ENCODE measurements at regions not wholly inside any gene's neighbourhood (a gene's known extent, or its start where the extent isn't known, plus 50 kb on each side); places are given as distances from the start of the nearest gene placed in this dataset.
"Not testable (repeated sequence)": the region's sequence is repeated elsewhere in the genome, so short reads cannot be mapped to it uniquely, and the experiment has no call there.

GRCh38 chr9:7338586-7339281, 460.8 kb downstream of the DMAC1 start:
- no peak for DNase-seq

DNA sequence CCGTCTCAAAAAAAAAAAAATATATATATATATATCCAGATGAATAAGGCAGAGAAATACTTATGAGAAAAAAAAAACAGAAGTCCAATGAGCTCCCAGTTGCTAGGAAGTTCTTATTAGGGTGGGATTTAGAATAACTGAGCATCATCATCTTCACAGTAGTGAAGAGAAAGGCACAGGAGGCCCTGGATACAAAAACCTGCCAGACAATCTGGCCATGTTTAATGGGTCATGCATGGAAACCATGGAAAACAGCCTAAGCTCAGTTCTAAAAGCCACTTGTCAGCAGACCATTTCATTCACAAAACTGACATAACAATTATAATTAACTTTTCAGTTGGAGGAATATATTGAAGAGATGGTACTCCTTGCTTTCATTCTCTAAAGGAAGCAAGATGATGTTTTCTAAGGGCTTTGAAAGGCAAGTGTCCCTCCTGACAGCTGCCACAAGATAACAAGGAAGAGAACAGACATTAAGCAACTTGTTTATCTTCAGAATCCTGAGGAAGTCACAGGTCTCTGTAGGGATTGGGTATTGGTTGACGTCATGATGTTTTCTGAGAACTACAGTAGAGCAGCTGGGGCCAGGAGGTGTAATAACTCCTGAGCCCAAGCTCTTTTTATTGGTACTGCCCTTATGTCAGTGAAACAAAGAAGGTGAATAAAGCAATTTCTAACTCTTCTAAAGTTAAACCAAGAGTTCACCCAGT, 463.1 kb downstream of the DMAC1 start:
- DNase-seq: no peak

- no peak for DNase-seq
These were observed 465.9 kb downstream of the DMAC1 start for GRCh38 chr9:7333719-7334118.

GRCh38 chr9:7332780-7333179, 466.8 kb downstream of the DMAC1 start:
- DNase-seq: no peak

GRCh38 chr9:7328453-7328852, 471.1 kb downstream of the DMAC1 start:
- no peak for DNase-seq

GRCh38 chr9:7325995-7326394, 473.6 kb downstream of the DMAC1 start:
- DNase-seq: no peak

GRCh38 chr9:7324152-7324598, 475.4 kb downstream of the DMAC1 start:
- no peak for DNase-seq

GRCh38 chr9:7320841-7321240, 478.7 kb downstream of the DMAC1 start:
- DNase-seq: no peak

GRCh38 chr9:7320139-7320538, 479.4 kb downstream of the DMAC1 start:
- no peak for DNase-seq

GRCh38 chr9:7318920-7319319, 480.7 kb downstream of the DMAC1 start:
- DNase-seq: no peak

DNA sequence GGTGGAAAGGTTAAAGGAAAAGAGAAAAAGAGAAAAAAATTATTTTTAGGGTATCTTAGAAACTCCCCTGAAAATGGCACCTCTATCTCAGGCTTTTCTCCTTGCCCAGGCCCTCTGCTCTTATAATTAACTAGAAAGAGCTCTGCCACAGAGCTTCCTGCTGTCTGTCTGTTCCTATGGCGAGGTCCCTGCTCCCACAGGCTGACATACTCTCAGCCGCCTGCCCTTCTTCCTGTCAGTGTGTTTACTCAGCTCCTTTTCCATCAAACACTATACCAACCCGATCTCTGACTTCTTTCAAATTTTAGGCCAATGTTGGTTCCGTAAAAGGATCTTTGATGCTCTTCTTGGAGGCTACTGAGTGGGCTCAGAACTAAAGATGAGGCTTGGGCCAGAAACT, 482.6 kb downstream of the DMAC1 start:
- DNase-seq: no peak

- no peak for DNase-seq
These were observed 483.3 kb downstream of the DMAC1 start for GRCh38 chr9:7316166-7316795.

DNA sequence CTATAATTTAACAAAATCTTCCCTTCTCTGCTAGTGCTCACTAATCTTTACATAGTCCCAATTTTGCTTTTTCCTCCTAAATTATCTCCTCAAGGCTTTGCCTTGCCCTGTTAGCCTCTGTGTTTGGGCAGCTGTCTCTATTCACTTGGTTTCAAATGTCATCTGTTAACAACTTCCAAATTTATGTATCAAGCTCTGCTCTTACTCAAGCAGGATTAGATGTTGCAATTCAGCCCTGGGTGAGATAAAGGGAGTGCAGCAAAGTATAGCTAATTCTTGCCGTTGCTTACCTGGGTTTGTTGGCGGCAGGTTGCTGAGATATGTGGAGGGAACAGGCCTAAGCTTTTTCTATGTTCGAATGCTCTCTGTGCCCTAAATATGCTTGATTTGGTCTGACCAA, 483.8 kb downstream of the DMAC1 start:
- DNase-seq: no peak

- no peak for DNase-seq
These were observed 484.5 kb downstream of the DMAC1 start for GRCh38 chr9:7315116-7315515.

DNA sequence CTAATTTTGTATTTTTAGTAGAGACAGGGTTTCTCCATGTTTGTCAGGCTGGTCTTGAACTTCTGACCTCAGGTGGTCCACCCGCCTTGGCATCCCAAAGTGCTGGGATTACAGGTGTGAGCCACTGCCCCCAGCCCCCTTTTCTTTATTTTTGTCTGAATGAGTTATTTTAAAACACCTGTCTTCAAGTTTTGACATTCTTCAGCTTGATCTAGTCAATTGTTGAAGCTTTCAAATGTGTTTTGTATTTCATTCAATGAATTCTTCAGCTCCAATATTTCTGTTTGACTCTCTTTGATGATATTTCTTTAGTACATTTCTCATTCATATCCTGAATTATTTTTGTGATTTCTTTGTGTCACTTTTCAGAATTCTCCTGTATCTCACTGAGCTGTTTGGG, 486.2 kb downstream of the DMAC1 start:
- no peak for DNase-seq

GRCh38 chr9:7309051-7309450, 490.5 kb downstream of the DMAC1 start:
- DNase-seq: not testable (repeated sequence)

GRCh38 chr9:7305677-7306076, 493.9 kb downstream of the DMAC1 start:
- no peak for DNase-seq

DNA sequence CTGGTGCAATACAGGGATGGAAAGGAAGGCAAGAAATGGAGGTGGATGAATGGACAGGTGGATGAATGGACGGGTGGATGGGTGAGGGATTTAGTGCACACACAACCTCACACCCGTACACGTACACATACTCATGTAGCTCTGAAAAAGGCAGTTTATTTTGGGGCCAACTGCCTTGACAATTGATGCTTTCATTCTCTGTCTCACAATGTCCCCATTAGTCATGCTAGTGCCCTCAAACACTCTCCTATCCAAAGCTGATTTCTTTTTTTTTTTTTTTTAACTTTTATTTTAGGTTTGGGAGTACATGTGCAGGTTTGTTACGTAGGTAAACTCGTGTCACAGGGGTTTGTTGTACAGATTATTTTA, 495.0 kb downstream of the DMAC1 start:
- DNase-seq: no peak

DNA sequence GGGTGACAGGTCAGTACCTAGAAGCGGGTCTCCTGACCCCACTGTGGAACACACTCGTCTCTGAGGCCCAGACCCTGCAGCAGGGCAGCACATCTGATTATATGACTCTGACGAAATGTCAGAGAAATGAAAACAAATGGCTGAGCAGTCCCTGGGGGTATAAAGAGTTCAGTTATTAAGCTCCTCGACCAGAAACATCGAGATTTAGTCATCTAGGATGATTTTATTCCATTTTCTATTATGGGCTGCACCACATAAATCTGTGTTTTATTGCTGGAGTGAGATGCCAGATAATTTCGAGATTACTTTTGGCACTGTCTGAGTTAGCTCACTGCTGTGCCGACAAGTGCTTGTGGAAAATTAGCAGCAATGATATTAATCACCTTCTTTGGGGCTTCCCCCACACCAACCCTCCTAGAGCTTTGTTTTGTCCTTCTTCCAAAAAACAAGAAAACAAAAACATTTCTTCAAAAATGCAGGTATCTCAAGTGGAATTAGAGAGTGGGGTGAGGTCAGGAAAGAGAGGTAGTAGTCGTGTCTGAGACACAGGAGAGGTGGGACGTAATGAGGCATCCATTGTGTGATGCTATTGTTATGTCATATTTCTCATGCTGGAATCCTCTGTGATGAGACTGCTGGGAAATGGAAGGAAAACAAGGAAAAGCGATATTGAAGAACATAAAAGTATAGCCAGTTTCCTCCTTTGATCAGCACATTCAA, 495.5 kb downstream of the DMAC1 start:
- no peak for DNase-seq

DNA sequence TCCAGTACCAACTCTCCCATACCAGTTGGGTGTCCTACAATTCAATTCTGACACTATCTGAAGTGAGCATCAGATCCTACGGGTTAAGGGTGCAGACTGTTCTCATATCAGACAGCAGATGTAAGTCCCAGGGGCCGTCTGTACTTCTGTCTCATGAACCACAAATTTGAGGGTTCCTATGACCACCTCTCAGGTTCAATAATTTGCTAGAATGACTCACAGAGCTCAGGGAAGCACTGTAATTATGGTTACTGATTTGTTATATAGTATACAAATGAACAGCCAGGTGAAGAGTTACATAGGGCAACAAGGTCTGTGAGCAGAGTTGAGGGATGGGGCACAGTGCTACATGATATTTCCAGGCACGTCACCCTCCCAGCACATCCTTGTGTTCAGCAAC, 499.1 kb downstream of the DMAC1 start:
- no peak for DNase-seq

- DNase-seq: no peak
These were observed 501.5 kb downstream of the DMAC1 start for GRCh38 chr9:7298123-7298522.

GRCh38 chr9:7297521-7297920, 502.1 kb downstream of the DMAC1 start:
- DNase-seq: no peak

GRCh38 chr9:7293091-7293490, 506.5 kb downstream of the DMAC1 start:
- no peak for DNase-seq

DNA sequence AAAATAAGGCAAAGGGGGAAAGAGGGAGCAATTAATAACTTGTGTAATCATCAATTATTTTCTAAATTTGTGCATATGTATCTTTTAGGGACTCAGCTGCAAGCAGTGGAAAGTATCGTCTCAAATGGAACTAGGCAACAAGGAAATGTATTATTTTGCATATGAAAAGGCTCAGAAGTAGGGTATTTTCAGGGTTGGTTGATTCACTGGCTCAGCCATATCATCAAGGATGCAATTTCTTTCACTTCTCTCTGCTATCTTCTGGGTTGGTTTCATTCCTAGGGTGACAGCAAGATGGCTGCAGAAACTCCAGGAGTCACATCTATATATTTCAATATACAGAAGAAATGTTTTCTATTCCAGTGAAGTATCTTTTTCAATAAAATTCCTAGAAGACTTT, 509.8 kb downstream of the DMAC1 start:
- DNase-seq: no peak

All from activated CD4-positive, alpha-beta T cell treated with anti-CD3 and anti-CD28 coated beads for 4 hours (primary cell).